ENCODE measurements at regions not wholly inside any gene's neighbourhood (a gene's known extent, or its start where the extent isn't known, plus 50 kb on each side); places are given as distances from the start of the nearest gene placed in this dataset.

DNA sequence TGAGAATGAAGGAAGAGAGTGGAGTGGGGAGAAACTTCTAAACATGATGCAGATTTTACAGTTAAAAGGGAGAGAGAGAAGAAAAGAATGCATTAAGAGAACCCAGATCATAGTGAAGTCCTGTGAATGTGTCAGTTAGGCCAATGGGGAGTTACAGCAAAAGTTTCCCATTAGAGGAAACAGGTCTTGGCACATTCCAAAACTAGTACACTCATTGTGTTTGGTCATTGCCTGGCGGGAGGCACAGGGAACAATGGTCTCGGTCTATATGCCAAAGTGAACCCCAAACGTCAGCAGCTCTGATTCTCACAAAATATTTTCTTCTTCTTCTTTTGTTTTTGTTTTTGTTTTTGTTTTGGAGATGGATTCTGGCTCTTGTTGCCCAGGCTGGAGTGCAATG lies 284.5 kb upstream of the CTSO start:
- H3K9me3 Mint-ChIP-seq, result peaks cover 8% of the 10 kb centered on the region
- TF ChIP-seq, protein P1, sequence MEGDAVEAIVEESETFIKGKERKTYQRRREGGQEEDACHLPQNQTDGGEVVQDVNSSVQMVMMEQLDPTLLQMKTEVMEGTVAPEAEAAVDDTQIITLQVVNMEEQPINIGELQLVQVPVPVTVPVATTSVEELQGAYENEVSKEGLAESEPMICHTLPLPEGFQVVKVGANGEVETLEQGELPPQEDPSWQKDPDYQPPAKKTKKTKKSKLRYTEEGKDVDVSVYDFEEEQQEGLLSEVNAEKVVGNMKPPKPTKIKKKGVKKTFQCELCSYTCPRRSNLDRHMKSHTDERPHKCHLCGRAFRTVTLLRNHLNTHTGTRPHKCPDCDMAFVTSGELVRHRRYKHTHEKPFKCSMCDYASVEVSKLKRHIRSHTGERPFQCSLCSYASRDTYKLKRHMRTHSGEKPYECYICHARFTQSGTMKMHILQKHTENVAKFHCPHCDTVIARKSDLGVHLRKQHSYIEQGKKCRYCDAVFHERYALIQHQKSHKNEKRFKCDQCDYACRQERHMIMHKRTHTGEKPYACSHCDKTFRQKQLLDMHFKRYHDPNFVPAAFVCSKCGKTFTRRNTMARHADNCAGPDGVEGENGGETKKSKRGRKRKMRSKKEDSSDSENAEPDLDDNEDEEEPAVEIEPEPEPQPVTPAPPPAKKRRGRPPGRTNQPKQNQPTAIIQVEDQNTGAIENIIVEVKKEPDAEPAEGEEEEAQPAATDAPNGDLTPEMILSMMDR (IDR thresholded peaks at IDR 0.05), result no peak
- no peaks in the 10 kb centered on the region for H3K36me3 Mint-ChIP-seq (ENCODE audit: low read depth)
- H3K4me3 Mint-ChIP-seq, result no peak overlapping the region
- no peak for DNase-seq
- no peaks in the 10 kb centered on the region for H3K27me3 Mint-ChIP-seq (ENCODE audit: low read depth, poor library complexity)
- H3K27ac Mint-ChIP-seq, result no peak overlapping the region
- H3K4me1 Mint-ChIP-seq, result peaks cover 12% of the 10 kb centered on the region

DNA sequence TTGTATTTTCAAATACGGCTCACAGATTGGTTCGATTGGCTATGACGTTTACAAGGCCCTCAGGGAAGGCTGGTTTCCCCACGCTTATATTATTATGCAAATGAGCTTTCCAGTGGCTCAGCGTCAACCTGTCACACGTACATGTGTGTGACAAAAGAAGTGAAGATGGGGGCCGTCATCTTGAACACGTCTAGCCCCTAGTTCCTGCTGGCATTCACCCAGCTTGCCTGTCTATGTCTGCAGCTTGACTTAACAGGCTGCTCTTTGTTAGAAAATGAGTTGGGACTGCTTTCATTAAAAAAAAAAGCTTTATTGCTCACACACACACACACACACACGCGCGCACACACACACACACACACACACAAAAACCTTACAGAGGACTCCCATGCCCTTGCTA lies 283.6 kb upstream of the CTSO start:
- no peaks in the 10 kb centered on the region for H3K27me3 Mint-ChIP-seq (ENCODE audit: low read depth, poor library complexity)
- H3K4me1 Mint-ChIP-seq, result peaks cover 12% of the 10 kb centered on the region
- no peaks in the 10 kb centered on the region for H3K36me3 Mint-ChIP-seq (ENCODE audit: low read depth)
- H3K9me3 Mint-ChIP-seq, result peaks cover 4% of the 10 kb centered on the region
- TF ChIP-seq, protein P1 (IDR thresholded peaks at IDR 0.05), result no peak
- no peak overlapping the region for H3K4me3 Mint-ChIP-seq
- H3K27ac Mint-ChIP-seq, result peak overlapping the region; percentile 1
- DNase-seq, result no peak

DNA sequence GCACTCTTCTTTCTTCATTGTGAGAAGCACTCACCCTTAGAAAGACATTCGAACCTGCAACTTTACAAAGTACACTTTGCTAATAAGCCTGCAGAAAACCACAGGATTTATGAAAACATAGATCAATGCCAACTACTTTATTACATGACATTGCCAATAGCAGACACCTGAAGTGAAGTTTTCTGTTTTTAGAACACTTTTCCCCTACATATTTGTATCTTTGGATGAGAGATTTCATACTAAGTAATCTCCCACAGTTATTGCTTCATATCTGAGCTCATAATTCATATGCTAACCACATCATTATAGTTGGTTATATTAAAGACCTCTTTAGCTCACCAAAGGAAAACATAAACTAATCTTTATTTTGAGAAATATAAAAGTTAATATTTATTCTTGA lies 276.5 kb upstream of the CTSO start:
- peak overlapping the region; percentile 15 for H3K27ac Mint-ChIP-seq
- no peaks in the 10 kb centered on the region for H3K27me3 Mint-ChIP-seq (ENCODE audit: low read depth, poor library complexity)
- H3K36me3 Mint-ChIP-seq (ENCODE audit: low read depth), result no peaks in the 10 kb centered on the region

DNA sequence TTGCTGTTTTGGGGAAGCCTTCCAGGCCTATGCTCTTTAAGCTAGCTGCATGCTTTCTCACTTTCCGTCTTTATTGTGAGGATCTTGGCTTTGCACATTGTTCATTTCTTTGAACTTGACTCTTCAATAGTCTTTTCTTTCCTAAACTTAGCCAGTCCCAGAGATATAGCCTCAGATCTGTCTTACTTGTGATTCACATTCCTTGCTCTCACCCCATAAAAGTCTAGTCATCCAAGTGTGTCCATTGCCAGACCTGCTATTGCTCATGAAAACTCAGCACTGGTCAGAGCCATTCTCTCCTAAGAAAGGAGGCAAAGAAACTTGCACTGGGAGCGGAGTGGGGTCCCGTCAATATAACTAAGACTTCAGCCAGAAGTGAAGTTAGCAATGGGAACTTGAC lies 275.0 kb upstream of the CTSO start:
- Mint-ChIP-seq H3K9me3 (no peaks in the 10 kb centered on the region), H3K27me3 (ENCODE audit: low read depth, poor library complexity) (no peaks in the 10 kb centered on the region), H3K4me3 (no peak overlapping the region), H3K36me3 (ENCODE audit: low read depth) (no peaks in the 10 kb centered on the region), H3K4me1 (no peaks in the 10 kb centered on the region), H3K27ac (no peak overlapping the region)
- no peak for DNase-seq
- TF ChIP-seq, protein P1 (IDR thresholded peaks at IDR 0.05), result no peak

More for the DNA sequence above, 276.5 kb upstream of the CTSO start:
- no peak for DNase-seq
- no peaks in the 10 kb centered on the region for H3K9me3 Mint-ChIP-seq
- H3K4me3 Mint-ChIP-seq, result no peak overlapping the region
- TF ChIP-seq, protein P1 (IDR thresholded peaks at IDR 0.05), result no peak
- no peaks in the 10 kb centered on the region for H3K4me1 Mint-ChIP-seq

DNA sequence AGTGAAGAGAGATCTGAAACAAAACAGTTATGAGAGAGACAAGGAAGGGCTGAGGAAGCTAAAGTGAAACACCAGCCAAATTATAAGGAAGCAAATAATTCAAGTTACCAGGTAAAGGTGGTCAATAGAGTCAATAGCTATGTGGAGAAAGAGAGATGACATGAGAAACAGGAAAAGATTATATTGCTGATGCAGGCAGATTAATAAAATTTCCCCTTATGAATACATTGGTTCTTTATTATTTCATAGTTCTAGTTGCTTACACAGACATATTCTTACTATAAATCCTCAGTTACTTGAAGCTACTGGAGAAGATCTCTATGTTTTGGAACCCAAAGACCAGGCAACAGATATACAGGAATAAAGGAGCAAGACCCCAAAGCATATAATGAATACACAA lies 273.7 kb upstream of the CTSO start:
- no peak overlapping the region for H3K4me3 Mint-ChIP-seq
- no peaks in the 10 kb centered on the region for H3K36me3 Mint-ChIP-seq (ENCODE audit: low read depth)
- no peak overlapping the region for H3K27ac Mint-ChIP-seq
- DNase-seq, result no peak
- TF ChIP-seq, protein P1 (IDR thresholded peaks at IDR 0.05), result no peak
- no peaks in the 10 kb centered on the region for H3K4me1 Mint-ChIP-seq
- no peaks in the 10 kb centered on the region for H3K27me3 Mint-ChIP-seq (ENCODE audit: low read depth, poor library complexity)
- H3K9me3 Mint-ChIP-seq, result no peaks in the 10 kb centered on the region

DNA sequence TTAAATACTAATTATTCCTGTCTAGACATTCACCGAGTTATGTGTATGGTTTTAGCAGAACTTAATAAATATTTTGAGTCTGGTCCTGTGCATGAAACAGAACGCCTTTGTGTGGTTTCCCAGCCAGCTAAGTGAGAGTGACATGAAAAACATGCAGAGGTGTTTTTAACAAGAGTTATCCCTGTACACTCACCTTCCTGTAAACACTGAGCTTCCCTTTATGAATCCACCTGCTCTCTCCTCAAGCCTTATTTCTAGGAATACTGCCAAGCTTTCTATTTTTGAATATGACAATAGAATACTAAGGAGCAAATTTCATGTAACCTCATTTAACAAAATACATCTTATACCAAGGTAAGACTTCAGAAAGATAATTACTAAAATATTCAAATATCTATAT lies 270.3 kb upstream of the CTSO start:
- TF ChIP-seq, protein P1 (IDR thresholded peaks at IDR 0.05), result no peak
- DNase-seq, result no peak
- H3K4me1 Mint-ChIP-seq, result no peaks in the 10 kb centered on the region
- H3K36me3 Mint-ChIP-seq (ENCODE audit: low read depth), result peaks cover 8% of the 10 kb centered on the region
- peaks cover 14% of the 10 kb centered on the region for H3K9me3 Mint-ChIP-seq
- no peak overlapping the region for H3K4me3 Mint-ChIP-seq
- no peaks in the 10 kb centered on the region for H3K27me3 Mint-ChIP-seq (ENCODE audit: low read depth, poor library complexity)
- H3K27ac Mint-ChIP-seq, result no peak overlapping the region
